ENCODE measurements at regions not wholly inside any gene's neighbourhood (a gene's known extent, or its start where the extent isn't known, plus 50 kb on each side); places are given as distances from the start of the nearest gene placed in this dataset.

DNA sequence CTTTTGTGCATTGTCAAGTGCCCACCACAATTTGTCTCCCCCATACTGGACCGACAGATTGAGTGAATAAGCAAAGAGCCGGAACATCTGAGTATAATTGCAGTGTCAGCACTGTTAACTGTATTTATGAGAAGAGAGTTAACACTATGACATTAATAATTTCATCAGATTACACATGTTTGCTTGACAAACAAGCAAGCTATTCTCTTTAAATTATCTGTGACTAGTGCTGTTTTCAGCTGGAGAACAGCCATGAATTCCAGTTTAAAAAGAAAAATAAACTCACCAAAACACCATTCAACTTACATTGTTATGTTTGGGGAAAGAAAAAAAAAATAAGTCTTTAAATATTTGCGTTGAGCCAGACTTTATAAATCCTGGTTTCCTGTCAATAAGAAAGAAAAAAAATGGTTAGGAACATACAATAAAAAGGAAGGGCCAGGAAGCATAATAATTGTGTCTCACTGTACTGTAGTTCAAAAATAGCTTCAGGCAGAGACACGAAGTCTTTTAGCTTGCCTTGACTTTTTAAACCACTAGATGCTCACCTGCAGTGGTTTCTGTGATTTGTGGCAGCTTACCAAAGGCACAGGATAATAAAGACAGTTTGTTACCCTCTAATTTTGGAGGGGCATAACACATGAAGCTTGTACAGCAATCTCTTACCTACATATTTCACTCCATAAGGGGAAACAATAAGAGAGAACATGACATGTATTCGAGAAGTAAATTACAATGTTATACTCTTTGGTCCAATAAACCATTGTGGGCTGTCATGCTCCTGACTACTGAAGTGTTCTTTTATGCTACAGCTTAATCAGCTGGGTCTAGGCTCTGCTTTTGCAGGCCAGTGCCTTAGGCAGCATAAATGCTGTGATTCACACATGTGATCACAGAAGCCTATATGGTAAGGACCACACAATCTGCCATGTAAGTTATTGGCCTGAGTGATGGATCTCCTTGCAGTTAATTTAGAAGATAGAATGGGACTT is 302.0 kb upstream of the ADGRL2 start:
- TF ChIP-seq ZNF274 (IDR thresholded peaks at IDR 0.05; ENCODE audit: low read depth, low read length), result no peak
- no peak for TF ChIP-seq SUZ12 (IDR thresholded peaks at IDR 0.05; ENCODE audit: extremely low read depth, insufficient read depth, insufficient read length)
- TF ChIP-seq YY1 (IDR thresholded peaks at IDR 0.05; ENCODE audit: insufficient read depth, insufficient read length), result no peak
